H7 (cell line): ENCODE measurements at regions not wholly inside any gene's neighbourhood (a gene's known extent, or its start where the extent isn't known, plus 50 kb on each side); places are given as distances from the start of the nearest gene placed in this dataset.
A peak's percentile ranks its signal among the peaks of the same experiment; 100 is the strongest.

Experiments
- DNase-seq: peaks from one replicate; pipeline ENCODE4 v3.0.0; 2012
- H3K27me3 ChIP-seq: 2 replicates; pipeline ENCODE4 v1.6.0; 2011; ENCODE audit warnings: mild to moderate bottlenecking, low read length; ENCODE audit not compliant: control insufficient read depth, insufficient read depth
- H3K36me3 ChIP-seq: replicated peaks from 2 replicates; pipeline ENCODE4 v1.5.1; 2011; ENCODE audit warnings: low read length; ENCODE audit not compliant: control insufficient read depth, insufficient read depth
- H3K4me3 ChIP-seq: 2 replicates; pipeline ENCODE4 v1.5.1; 2011; ENCODE audit warnings: low read depth, mild to moderate bottlenecking, control low read depth, low read length, moderate library complexity; ENCODE audit not compliant: insufficient read depth

DNA sequence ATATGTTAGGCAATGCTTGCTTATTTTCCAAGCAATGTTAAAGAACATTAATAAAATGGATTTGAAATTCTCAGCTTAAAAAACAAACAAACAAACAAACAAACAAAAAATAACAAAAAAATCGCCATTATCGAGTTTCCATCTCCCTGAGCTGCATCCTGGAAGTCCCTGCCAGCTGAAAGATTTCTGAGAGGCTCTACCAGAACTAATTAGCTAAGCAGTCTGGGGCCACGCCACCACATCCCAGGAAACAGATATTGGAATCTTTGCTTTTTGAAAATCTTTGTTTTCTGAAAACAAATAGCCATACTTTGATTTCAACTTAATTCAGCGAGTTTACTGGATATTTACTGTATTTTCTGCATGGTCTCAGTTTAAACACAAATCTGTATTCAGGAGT lies 143.6 kb downstream of the LSMEM1 start:
- Histone ChIP-seq H3K36me3 (no peaks in the 10 kb centered on the region), H3K4me3 (no peak overlapping the region), H3K27me3 (no peaks in the 10 kb centered on the region)
- DNase-seq, result no peak

DNA sequence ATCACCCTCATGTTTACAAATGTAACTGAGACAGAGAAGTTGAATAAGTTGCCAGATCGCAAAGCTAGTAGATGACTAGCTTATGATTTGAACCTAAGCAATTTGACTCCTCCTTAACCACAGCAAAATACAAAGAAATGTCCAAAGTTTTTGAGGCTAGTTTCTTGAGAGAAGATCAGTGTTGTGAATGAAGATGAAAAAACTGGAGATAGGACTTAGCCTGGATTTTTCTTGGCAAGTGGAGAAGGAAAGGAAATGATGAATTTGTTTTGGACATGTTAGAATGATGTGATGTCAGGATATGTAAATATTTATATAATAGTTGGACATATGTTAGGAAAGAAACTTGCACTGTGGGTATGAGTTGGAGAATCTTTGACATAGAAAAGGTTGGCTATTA lies 149.8 kb downstream of the LSMEM1 start:
- no peak for DNase-seq
- Histone ChIP-seq H3K27me3 (no peaks in the 10 kb centered on the region), H3K4me3 (no peak overlapping the region), H3K36me3 (no peaks in the 10 kb centered on the region)

DNA sequence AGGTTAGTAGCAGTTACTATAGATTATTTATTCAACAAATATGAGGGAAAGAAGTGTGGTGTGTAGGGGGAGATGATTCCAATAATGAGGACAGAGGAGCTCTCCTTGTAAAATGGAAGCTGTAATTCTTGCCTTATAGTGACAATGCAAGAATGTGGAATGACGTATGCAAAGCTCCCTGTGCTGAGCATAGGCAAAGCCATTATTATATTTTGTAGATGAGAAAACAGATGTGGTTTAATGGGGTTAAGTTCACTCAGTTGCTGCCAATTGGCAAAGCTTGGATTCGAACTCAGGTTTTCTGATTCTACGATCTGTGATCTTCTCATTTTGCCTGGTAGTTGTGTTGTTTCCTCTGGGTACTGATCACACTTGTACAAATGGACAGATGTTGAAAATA lies 153.3 kb downstream of the LSMEM1 start:
- no peaks in the 10 kb centered on the region for H3K27me3 ChIP-seq
- no peak for DNase-seq
- H3K4me3 ChIP-seq, result no peak overlapping the region
- no peaks in the 10 kb centered on the region for H3K36me3 ChIP-seq

DNA sequence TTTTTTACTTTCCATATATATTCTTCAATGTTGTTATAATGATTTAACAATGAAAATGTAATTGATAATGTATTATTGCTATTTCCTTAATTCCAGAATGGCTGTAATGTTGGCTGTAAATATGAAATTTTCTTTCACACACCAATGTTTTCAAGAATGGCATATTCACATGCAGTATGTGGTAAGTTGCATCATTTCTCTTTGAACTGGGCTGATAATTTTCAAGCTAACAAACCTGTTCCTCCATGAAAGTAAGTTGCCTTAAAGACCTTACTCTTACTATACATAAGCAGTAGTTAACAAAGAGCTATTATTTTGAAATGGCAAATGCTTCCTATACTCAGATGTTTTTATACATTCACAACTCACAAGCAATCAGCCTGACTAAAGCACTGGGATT lies 154.5 kb downstream of the TMEM168 start:
- Histone ChIP-seq H3K4me3 (no peak overlapping the region), H3K27me3 (no peaks in the 10 kb centered on the region), H3K36me3 (no peaks in the 10 kb centered on the region)
- DNase-seq, result no peak

DNA sequence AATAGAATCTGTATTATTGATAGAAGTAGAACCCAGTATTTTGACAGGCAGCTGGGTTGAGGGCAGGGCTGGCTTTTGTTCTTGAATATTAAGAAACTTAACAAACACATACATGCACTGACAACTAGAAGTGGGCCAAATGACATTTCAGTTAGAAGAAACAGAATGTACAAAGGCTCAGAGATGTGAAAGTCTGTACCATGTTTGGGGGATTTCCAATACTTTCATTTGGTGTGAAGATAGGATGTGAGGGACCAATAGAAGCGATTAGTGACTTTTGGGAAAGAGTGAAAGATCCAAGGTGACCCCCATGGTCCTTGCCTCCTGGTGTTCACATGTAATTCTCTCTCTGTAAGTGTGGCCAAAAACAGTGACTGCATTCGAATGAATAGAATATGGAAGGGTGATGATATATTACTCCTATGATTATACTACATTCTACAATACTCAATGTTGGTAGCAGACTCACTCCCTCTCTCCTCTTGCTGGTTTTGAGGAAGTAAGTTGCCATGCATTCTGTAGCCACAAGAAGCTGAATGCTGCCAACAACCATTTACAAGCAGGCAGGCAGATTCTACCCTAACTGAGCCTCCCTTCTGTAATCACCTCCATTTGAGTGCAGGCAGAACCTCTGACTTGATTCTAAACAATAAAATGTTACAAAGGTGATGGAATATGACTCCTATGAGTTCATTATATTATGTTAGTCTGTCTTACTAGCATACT lies 151.4 kb downstream of the TMEM168 start:
- no peak for DNase-seq
- no peaks in the 10 kb centered on the region for H3K27me3 ChIP-seq
- no peak overlapping the region for H3K4me3 ChIP-seq
- H3K36me3 ChIP-seq, result no peaks in the 10 kb centered on the region

DNA sequence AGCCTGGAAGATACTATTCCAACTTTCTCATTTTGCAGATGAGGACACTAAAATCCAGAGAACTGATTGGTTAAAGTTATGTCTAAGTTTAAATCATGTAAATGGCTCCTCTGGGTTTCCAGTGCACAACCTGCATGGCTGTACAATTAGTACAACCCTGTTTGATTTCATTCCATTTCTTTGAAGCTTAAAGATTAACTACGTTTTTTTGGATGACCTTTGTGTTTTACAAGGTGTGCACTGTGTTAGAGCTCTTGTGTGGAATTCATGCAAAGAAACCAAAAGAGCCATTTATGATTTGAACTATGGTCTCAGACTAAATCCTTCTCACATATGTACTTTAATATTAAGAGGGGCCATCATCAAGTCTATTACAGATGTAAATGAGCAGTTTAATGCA lies 149.5 kb downstream of the TMEM168 start:
- Histone ChIP-seq H3K4me3 (no peak overlapping the region), H3K27me3 (no peaks in the 10 kb centered on the region), H3K36me3 (no peaks in the 10 kb centered on the region)
- DNase-seq, result no peak

DNA sequence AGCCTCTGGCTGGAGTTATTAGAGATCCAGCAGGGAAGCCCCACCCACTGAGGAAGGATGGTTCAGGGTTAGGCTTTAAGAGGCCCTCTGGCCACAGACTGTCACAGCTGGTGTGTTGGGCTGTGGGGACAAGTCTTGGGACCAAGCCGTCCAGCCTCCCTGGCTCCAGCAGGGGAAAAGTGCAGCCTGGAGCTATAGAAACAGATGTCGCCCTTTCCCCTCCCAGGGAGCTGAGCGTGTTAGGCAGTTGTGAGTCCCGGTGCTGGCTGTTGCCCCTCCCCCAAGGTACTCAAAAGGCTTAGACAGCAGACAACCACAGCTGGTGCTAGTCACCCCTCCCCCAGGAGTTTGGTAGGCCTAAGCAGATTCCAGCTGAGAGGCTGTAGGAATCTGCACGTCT lies 143.4 kb downstream of the TMEM168 start:
- peak; percentile 14 for DNase-seq
- Histone ChIP-seq H3K36me3 (no peaks in the 10 kb centered on the region), H3K4me3 (no peak overlapping the region), H3K27me3 (no peaks in the 10 kb centered on the region)

DNA sequence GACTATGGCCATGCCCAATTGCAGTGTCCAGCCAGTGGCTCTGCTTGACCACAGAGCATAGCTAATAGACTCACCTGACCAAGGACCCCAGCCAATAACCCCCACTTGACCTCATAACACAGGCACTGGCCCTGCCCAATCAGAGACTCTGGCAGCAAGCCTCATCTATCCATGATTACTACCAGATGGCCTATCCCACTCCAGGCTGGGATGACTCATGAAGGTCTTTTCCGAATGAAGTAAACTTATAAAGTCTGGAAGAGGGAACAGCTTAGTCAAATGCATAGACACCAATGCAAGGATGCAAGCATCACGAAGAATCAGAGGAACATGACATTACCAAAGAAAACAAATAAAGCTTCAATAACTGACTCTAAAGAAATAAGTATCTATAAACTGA lies 141.4 kb downstream of the TMEM168 start:
- Histone ChIP-seq H3K36me3 (no peaks in the 10 kb centered on the region), H3K4me3 (no peak overlapping the region), H3K27me3 (no peaks in the 10 kb centered on the region)
- no peak for DNase-seq

DNA sequence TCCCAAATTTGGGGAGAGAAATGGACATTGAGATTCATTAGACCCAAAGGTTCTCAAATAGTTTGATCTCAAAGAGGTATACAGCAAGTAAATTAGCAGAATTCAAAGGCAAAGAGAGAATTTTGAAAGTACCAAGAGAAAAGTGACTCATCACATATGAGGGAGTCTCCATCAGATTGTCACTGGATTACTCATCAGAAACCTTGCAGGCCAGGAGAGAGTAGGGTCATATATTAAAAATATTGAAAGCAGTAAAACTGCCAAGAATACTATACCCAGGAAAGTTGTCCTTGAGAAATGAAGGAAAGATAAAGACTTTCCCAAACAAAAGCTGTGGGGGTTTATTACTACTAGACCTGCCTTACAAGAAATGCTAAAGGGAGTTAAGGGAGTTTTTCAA lies 140.6 kb downstream of the TMEM168 start:
- H3K4me3 ChIP-seq, result no peak overlapping the region
- H3K27me3 ChIP-seq, result no peaks in the 10 kb centered on the region
- H3K36me3 ChIP-seq, result no peaks in the 10 kb centered on the region
- DNase-seq, result no peak

DNA sequence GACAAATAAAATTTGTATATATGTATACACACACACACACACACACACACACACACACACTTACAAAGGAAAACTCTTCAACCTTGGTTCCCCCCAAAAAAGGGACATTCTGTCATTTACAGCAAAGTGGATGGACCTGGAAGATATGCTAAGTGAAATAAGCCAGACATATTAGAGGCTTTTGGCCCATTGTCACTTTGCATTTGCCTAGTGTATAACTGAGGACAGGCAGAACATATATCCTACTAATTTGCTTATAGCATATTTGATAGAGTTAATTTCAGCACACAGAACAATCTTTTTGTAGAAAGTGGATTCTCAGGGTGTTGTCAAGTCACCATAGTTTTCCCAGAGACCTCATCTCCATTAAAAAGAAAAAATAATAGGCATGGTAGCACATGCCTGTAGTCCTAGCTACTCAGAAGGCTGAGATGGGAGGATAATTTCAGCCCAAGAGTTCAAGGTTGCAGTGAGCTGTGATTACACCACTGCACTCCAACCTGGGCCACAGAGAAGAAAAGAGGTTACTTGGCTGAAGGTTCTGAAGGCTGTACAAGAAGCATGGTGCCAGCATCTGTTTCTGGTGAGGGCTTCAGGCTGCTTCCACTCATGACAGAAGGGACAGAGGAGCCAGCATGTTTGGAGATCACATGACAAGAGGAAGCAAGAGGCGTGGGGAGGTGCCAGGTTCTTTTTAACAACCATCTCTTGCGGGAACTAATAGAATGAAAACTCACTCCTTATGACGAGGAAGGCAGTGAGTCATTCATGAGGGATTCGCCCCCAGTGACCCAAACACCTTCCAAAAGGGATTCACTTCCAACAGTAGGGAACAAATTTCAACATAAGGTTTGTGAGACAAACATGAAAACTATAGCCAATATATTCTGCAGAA lies 135.6 kb downstream of the TMEM168 start:
- H3K36me3 ChIP-seq, result no peaks in the 10 kb centered on the region
- no peaks in the 10 kb centered on the region for H3K27me3 ChIP-seq
- no peak for DNase-seq
- no peak overlapping the region for H3K4me3 ChIP-seq

DNA sequence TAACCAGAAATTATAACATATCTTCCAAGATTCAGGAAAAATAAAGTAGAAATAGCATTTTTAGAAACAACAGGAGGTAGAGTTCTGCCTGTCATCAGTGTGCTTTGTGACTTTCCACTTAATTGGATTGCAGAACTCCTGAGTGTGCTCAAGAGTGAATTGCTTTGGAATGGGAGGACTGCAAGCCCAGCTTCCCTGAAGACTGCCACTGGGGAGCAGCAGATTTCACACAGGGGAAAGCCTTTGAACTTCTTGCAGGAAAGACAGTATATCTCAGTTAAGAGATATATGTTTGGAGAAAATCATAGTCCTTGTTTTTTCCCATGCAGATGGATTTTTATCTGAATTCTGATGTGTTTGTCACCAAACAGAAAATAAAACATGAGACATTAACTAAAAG lies 124.5 kb downstream of the TMEM168 start:
- no peaks in the 10 kb centered on the region for H3K36me3 ChIP-seq
- H3K27me3 ChIP-seq, result no peaks in the 10 kb centered on the region
- no peak overlapping the region for H3K4me3 ChIP-seq
- DNase-seq, result no peak

DNA sequence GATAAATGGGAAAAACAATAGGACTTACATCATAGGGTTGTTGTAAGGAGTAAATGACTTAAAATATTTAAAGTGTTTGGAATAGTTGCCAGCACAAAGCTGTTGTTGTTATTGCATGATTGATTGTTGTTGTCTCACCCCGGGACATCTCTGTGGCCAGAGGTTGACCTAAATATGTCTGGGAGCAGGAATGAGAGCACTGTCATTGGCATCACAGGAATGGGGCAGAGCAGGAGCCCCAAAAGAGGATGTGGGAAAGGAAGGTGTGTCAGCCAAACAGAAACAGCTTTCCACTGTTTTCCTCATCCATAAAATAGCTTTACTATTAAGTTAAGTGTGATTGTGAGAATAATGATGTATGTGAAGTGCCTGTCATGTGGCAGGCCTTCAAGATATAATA lies 121.6 kb downstream of the TMEM168 start:
- no peak for DNase-seq
- Histone ChIP-seq H3K4me3 (no peak overlapping the region), H3K36me3 (no peaks in the 10 kb centered on the region), H3K27me3 (no peaks in the 10 kb centered on the region)

DNA sequence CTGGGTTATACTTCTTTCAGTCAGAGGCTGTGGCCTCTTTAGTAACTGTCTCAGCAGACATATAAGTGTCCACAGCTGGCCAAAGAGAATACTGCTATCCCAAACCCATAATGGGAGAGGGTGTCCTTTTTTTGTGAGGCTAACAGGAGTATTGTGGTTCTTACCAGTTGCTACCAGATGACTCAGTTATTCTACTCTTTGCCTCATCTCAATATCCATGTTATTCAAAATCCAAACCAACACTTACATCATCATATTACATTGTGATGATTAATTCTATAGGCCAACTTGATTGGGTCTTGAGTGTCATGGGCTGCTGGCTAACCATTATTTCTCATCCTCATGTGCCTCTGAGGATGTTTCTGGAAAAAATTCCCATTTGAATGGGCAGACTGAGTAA lies 120.9 kb downstream of the TMEM168 start:
- Histone ChIP-seq H3K27me3 (no peaks in the 10 kb centered on the region), H3K4me3 (no peak overlapping the region), H3K36me3 (no peaks in the 10 kb centered on the region)
- DNase-seq, result no peak

DNA sequence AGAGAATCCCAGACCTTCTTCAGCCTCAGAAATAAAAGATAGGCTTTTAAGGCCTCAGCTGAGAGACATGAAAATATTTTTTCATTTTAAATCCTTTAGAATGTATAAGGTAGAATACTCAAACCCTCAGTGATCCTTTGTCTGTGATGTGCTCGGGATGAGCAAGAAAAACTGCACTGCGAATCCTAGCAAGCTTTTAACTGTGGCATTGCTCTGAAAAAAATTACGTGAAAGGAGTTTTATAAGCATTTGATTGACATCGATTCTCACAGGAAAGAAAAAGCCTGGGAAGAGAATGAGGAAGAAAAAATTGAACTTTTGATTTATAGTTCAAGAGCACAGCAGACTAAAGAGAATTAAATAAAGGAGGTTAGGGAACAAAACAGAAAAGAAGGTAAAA lies 120.0 kb downstream of the TMEM168 start:
- no peak for DNase-seq
- no peak overlapping the region for H3K4me3 ChIP-seq

DNA sequence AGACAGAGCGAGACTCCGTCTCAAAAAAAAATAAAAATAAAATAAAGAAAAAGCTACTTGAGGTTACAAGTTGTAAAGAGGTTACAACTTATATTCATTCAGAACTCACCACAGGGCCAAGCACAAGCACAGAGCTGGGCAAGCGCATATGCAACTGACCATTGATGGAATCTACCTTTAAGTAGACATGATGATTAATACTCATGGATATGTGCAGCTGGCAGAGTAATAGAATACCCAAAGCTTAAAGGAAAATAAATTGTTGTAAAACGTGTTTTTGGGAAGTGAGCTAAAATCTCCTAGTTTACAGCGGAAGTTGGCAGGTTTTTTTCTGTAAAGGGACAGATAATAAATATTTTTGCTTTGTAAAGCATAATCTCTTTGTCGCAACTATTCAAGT lies 111.6 kb downstream of the TMEM168 start:
- no peak overlapping the region for H3K4me3 ChIP-seq
- no peaks in the 10 kb centered on the region for H3K36me3 ChIP-seq
- no peaks in the 10 kb centered on the region for H3K27me3 ChIP-seq
- no peak for DNase-seq

More for the DNA sequence above, 120.0 kb downstream of the TMEM168 start:
- H3K27me3 ChIP-seq, result no peaks in the 10 kb centered on the region
- no peaks in the 10 kb centered on the region for H3K36me3 ChIP-seq
